ENCODE measurements at regions not wholly inside any gene's neighbourhood (a gene's known extent, or its start where the extent isn't known, plus 50 kb on each side); places are given as distances from the start of the nearest gene placed in this dataset.

GRCh38 chr13:63110466-63110865, 1694.8 kb upstream of the PCDH20 start (continued):
- TF ChIP-seq DZIP1 (CRISPR knock-in tag; IDR thresholded peaks at IDR 0.05): no peak
- TF ChIP-seq ZBTB38 (CRISPR knock-in tag; IDR thresholded peaks at IDR 0.05): no peak
- no peak for TF ChIP-seq ZNF841 (CRISPR knock-in tag; IDR thresholded peaks at IDR 0.05; ENCODE audit: borderline replicate concordance)
- no peak for TF ChIP-seq ZNF800 (CRISPR knock-in tag; IDR thresholded peaks at IDR 0.05)

- Histone ChIP-seq H4K20me1 (ENCODE audit: insufficient read depth, low read length) (no peaks in the 10 kb centered on the region), H3K9ac (ENCODE audit: insufficient read depth, low read depth, low read length) (no peak overlapping the region), H3K4me2 (ENCODE audit: low read depth, low read length) (no peak overlapping the region), H3K79me2 (ENCODE audit: insufficient read depth, low read length) (no peaks in the 10 kb centered on the region), H3K9me3 (ENCODE audit: low read length) (no peaks in the 10 kb centered on the region), H3K4me1 (ENCODE audit: insufficient read depth, low read length) (no peaks in the 10 kb centered on the region), H2AFZ (ENCODE audit: low read length) (no peak overlapping the region), H3K27me3 (ENCODE audit: control insufficient read depth in 1 of 2, insufficient read depth in 2 of 2, low read length in 2 of 2) (no peaks in the 10 kb centered on the region), H3K27ac (ENCODE audit: extremely low read length, insufficient read depth, low read length) (no peak overlapping the region), H3K36me3 (replicated peaks in 1 of 2; ENCODE audit: control insufficient read depth in 1 of 2, insufficient read depth in 2 of 2, low read length in 2 of 2) (no peaks in the 10 kb centered on the region), H3K4me3 (replicated peaks in 1 of 3; ENCODE audit: insufficient read depth in 1 of 3, low read depth in 2 of 3, low read length in 3 of 3) (no peak overlapping the region)
- in situ Hi-C loops (cut with HindIII; ENCODE audit: extremely low pct_ligation_motif_present, low pct_unique_long_range_greater_than_20kb): no loop called here
- no peak for DNase-seq (ENCODE audit: low spot score)
- ChIA-PET POLR2A (no interaction called here), CTCF (ENCODE audit: low intra/inter-chr PET ratio, low total read pairs) (no interaction called here)
- no TSS peak for BruUV-seq (replicated peaks)
- TF ChIP-seq ZNF530 (CRISPR knock-in tag; IDR thresholded peaks at IDR 0.05; ENCODE audit: low read depth): no peak
- no peak for TF ChIP-seq ZNF572 (CRISPR knock-in tag; IDR thresholded peaks at IDR 0.05)
- TF ChIP-seq GTF2F1 (IDR thresholded peaks at IDR 0.05; ENCODE audit: low read length): no peak
- no peak for TF ChIP-seq ZNF234 (CRISPR knock-in tag; conservative IDR thresholded peaks at IDR 0.05)
- no peak for TF ChIP-seq ZFP91 (CRISPR knock-in tag; IDR thresholded peaks at IDR 0.05; ENCODE audit: borderline replicate concordance)
- TF ChIP-seq EP300 (IDR thresholded peaks at IDR 0.05; ENCODE audit: low read depth in 2 of 2, low read length in 2 of 2): no peak
- TF ChIP-seq EP300 (CRISPR knock-in tag; IDR thresholded peaks at IDR 0.05; ENCODE audit: borderline replicate concordance): no peak
- no peak for TF ChIP-seq TCF7L2 (IDR thresholded peaks at IDR 0.05; ENCODE audit: low read depth, low read length)
- TF ChIP-seq MBNL3 (CRISPR knock-in tag; conservative IDR thresholded peaks at IDR 0.05): no peak
- intact Hi-C loops (cut with micrococcal nuclease; ENCODE audit: unreplicated experiment): no loop called here
- ATAC-seq: no peak
- no peak for FAIRE-seq
- WGBS (ENCODE audit: low lambda C conversion rate): under 1% methylated on average over 5 of the region's 5 CpGs
Observed at GRCh38 chr13:63107179-63107943, 1691.7 kb upstream of the PCDH20 start.
